ENCODE measurements at regions not wholly inside any gene's neighbourhood (a gene's known extent, or its start where the extent isn't known, plus 50 kb on each side); places are given as distances from the start of the nearest gene placed in this dataset.

GRCh38 chr13:105070452-105070851 lies 1465.0 kb downstream of the EFNB2 start:
- no peak for DNase-seq

DNA sequence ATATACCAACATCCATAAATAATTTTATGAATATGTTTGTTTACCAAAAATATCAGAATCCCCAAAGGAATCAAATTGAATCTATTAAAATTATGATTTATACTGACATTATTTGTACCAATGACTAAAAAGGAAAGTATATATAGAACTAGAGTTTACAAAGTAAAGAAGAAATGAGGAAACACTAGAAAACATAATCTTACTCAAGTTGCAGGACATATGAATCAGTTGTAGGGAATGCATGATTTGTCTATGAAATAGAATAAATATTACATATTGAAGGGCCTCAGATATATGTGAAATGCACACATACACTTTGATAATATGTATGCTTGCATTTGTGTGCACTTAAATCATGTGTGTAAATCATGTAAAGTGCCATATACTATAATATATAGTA lies 1466.4 kb downstream of the EFNB2 start:
- no peak for DNase-seq

DNA sequence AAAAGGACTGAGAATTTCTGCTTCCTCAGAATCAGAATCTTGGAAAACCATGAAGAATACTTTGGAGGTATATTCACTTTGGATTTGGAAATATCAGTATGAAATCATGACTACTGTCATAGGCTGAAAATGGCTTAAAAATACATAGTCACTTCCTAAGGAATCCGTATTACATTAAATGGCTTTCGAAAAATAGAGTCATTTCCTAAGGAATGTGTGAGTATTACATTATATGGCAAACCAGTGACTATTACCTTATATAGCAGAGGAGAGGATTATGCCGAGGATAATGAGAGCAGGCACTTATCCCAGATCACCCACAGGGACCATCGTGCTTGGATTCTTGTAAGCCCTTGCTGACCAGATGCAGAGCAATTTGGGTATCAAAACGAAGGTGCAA lies 1471.8 kb downstream of the EFNB2 start:
- DNase-seq, result no peak

DNA sequence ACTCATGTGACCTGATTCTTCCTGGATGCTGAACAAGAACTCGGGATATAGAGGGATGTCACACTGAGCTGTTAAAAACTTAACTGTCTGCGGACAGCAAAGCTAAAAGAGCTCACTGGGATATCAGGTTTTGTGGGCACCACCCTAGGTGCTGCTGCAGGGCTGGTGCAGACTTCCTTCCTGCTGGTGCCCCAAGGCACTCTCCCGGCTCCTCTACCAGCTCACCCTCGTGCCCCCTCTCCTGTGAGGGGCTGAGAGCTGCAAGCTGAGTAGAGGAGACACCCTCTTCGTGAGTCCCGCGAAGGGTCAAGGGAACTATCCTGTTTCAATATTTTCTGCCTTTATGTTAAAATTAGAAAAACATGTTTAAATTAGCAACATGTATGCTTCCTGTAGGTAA lies 1475.7 kb downstream of the EFNB2 start:
- no peak for DNase-seq

GRCh38 chr13:105058517-105058916 lies 1476.9 kb downstream of the EFNB2 start:
- no peak for DNase-seq

- no peak for DNase-seq
These were observed 1482.8 kb downstream of the EFNB2 start for GRCh38 chr13:105052711-105053110.

DNA sequence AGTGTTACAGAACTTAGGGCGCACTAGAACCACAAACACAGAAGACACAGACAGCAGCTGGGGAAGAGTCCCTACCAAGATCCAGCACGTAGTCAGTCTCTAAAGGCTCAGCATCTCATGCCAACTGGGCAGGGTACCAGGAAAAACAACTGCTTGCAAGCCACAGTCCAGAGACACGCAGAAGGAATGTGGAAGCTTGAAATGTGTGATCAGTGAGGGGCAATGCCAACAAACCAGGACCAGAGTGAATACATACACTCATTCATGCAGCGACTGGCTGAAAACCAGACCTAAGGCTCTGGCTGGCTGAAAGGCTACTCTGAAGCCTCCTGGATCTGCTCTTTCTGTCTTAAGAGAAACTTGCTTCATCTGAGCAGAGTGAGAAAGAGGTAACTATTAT lies 1484.8 kb downstream of the EFNB2 start:
- DNase-seq, result no peak

DNA sequence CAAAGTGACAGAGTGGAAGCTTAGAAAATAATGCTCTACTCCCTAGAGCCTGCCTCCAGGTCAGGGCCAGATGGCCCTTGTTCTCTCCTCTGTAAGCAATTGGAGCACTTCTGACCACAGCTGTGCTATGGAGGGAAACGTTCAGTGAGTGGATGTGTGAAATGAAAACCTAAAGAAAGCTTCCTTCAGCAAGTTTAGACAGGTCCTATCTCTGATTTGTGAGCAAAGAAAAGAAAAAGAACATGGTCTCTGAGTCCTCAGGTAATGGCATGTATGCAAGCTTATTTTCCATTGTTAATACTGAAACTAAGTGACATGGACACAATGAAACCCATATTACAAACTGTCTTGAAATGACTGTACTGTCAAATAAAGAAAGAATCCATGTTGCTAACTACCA lies 1486.8 kb downstream of the EFNB2 start:
- no peak for DNase-seq

DNA sequence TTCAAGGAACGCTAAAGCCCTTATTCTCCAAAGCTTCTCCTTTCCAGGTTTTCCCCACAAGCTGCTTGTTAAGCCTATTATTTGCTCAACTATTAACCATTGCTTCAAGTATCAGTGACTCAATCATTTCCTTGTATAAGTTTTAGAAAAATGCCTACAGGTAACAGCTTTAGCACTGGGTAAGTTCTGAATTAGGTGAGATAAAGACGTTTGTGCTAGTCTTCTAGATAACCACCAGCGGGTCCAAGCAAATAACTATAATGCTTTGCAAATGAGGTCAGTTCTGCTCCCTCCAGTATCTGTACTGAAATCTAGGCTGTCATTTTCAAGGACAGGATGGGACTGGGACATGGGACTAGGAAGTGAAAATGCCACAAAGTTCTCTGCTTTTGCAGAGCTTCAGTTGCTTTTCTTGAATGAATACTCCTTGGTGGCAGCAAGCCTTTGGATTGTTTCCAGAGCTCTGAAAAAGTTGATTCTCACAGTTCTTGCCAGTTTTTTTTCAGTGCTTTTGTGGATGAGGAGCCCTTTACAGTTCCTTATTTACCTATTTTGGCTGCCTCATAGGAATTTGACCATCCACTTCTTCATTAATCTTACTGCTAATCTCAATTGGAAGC lies 1487.7 kb downstream of the EFNB2 start:
- no peak for DNase-seq

DNA sequence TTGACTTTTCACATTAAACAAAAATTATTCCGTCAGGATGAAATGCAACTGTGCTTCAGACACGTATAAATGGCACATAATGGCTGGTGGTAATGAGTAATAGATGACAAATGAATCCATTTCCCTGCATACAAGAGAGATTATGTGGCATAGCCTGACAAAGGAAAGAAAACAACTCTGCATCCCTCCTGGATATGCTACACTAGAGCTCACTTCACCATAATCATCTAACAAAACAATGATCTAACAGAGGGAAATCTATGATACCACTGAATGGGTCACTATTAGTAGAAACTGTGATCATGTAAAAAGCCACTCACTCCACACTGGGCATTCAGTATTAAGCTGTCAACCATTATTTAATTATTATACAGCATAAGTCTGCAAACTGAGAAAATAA lies 1498.4 kb downstream of the EFNB2 start:
- DNase-seq, result no peak

DNA sequence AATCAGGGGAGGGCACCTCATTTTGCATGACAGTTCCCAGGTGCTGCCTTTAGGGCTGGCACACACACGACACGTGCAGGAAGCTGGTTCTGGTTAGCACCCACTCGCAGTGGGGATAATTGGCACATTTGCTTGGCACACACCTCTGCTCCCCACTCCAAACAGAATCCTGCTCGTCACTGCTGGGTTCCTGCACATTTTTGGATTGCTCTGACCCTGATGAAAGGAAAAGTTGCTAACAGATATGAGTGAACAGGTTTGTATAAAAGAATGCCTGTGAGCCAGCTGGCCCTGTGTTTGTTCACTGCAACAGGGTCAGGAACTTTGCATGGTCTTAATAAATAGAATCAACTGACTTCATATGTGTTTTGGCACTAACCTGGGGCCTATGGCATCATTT lies 1500.4 kb downstream of the EFNB2 start:
- DNase-seq, result no peak

DNA sequence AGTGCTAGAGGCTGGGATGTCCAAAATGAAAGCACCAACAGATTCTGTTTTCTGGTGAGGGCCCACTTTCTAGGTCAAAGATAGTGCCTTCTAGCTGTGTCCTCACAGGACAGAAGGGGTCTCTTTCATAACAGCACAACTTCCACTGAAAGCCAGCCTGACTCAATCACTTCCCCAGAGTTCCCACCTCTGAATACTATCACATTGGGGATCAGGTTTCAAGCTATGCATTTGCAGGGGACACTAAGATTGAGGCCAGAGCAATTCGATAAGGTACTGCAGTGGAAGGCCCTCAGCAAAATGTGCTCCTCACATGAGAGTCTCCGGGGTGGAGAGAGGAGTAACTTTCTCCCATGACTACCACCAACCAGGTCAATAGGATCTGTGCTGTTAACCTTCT lies 1501.5 kb downstream of the EFNB2 start:
- no peak for DNase-seq

- DNase-seq, result no peak
These were observed 1504.2 kb downstream of the EFNB2 start for GRCh38 chr13:105031306-105031705.

- DNase-seq, result no peak
These were observed 1504.6 kb downstream of the EFNB2 start for GRCh38 chr13:105030851-105031250.

- DNase-seq, result no peak
These were observed 1516.4 kb downstream of the EFNB2 start for GRCh38 chr13:105019073-105019472.

- no peak for DNase-seq
These were observed 1519.2 kb downstream of the EFNB2 start for GRCh38 chr13:105016266-105016665.

DNA sequence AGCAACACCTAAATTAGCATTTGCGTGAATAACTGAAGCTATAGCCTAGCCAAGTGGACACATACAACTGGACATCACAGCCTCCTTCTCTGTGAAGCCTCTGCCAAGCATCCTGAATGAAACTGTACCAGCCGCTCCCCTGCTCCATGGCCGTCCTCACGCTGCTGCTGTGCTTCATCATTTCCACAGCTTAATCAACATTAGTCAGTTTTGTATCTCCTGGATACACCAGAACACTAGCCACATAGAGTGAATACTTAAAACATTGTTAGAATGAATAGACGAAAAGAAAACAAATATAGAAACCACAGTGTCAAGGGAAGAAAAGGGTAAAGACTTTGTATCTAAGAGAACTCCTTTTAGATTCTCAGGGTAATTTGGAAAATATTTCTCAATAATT lies 1526.9 kb downstream of the EFNB2 start:
- DNase-seq, result no peak

- DNase-seq, result no peak
These were observed 1528.2 kb downstream of the EFNB2 start for GRCh38 chr13:105007166-105007808.

DNA sequence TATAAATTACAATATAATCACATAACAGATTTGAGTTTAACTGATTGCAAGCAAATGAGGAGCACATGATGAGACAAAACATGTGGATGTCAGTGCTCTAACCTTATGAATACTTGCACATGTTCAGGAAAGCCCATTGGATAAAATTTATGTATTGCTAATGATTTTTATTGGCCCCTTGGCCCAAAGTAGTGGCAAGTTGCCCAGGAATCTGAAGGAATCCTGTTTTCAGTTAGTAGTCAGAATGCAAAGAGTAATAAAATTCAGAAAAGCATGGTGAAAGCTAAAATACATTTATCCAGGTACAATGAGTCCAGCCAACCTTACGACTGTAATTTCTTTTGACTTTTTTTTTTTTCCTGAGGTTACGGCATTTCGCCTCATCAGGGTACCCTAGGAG lies 1539.4 kb downstream of the EFNB2 start:
- DNase-seq, result no peak

DNA sequence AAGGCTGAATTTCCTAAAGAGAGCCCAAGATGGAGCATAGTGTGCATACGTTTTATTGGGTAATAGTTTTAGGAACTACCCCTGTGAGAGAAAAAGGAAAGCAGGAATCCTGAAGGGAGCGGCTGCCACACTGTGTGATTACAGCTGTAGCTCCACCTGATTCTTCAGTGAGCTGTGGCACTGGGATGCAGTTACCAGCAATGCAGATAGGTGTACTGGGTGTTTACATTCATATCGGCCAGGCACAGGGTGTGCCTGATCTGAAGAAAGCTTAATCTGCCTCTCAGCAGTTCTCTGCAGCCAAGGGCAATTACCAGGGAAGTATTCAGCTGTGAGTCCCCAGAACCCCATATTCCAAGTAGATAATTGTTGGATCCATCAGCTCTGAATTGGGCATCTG lies 1541.8 kb downstream of the EFNB2 start:
- DNase-seq, result no peak

- DNase-seq, result no peak
These were observed 1547.8 kb downstream of the EFNB2 start for GRCh38 chr13:104987621-104988020.

GRCh38 chr13:104984296-104984818 lies 1551.1 kb downstream of the EFNB2 start:
- DNase-seq, result peak; percentile 24

GRCh38 chr13:104983601-104984000 lies 1551.9 kb downstream of the EFNB2 start:
- no peak for DNase-seq

DNA sequence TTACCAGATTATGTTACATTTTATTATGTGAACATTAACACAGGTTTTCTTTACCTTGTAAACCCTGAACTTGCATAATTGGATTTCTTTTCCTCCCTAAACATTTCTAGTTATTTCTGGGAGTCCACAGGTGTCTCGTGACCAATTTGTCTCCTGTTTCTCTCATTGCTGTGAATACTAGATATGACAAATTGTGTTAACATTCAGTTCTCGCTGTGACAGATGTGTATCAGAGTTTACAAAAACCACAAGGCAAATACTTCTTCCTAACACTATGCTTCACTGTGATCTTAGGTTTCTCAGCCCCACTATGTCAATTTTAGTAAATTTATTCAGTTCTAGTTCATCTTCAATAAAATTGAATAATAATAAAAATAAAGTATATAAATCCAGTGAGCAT lies 1554.9 kb downstream of the EFNB2 start:
- no peak for DNase-seq

Measured in NCI-H1105 (cell line).